Smooth muscle cell (in vitro differentiated cells): ENCODE measurements at regions not wholly inside any gene's neighbourhood (a gene's known extent, or its start where the extent isn't known, plus 50 kb on each side); places are given as distances from the start of the nearest gene placed in this dataset.

ENCODE experiments used
- DNase-seq: peaks from one replicate; lab custom pipeline; 2025; ENCODE audit not compliant: unreplicated experiment; lab: John Stamatoyannopoulos, UW
- H2AFZ ChIP-seq: fragments of 200-600 bp; sonication (generic); 2 replicates; pipeline ENCODE4 v1.6.0; 2016; ENCODE audit warnings: antibody characterized with exemption, low read depth, mild to moderate bottlenecking
- H3F3A ChIP-seq: fragments of 200-600 bp; sonication (generic); 2 replicates; pipeline ENCODE4 v1.6.0; 2017; ENCODE audit warnings: antibody characterized with exemption, low read depth
- H3K27ac ChIP-seq: fragments of 200-600 bp; sonication (generic); 2 replicates; pipeline ENCODE4 v1.5.1; 2016; ENCODE audit warnings: low read depth, mild to moderate bottlenecking
- H3K27me3 ChIP-seq: fragments of 200-600 bp; sonication (generic); 2 replicates; pipeline ENCODE4 v1.6.1; 2016; ENCODE audit warnings: low read depth, mild to moderate bottlenecking
- H3K36me3 ChIP-seq: fragments of 200-600 bp; sonication (generic); 2 replicates; pipeline ENCODE4 v1.5.1; 2016; ENCODE audit warnings: low read depth
- H3K4me1 ChIP-seq: fragments of 200-600 bp; sonication (generic); 2 replicates; pipeline ENCODE4 v1.5.1; 2016; ENCODE audit warnings: low read depth
- H3K4me2 ChIP-seq: fragments of 200-600 bp; sonication (generic); 2 replicates; pipeline ENCODE4 v1.6.0; 2016; ENCODE audit warnings: mild to moderate bottlenecking
- H3K4me3 ChIP-seq: fragments of 200-600 bp; sonication (generic); 2 replicates; pipeline ENCODE4 v1.5.1; 2016; ENCODE audit warnings: mild to moderate bottlenecking
- H3K79me2 ChIP-seq: fragments of 200-600 bp; sonication (generic); 2 replicates; pipeline ENCODE4 v1.6.0; 2016; ENCODE audit warnings: low read depth, mild to moderate bottlenecking
- H3K9ac ChIP-seq: fragments of 200-600 bp; sonication (generic); 2 replicates; pipeline ENCODE4 v1.6.0; 2016; ENCODE audit warnings: low read depth
- H3K9me3 ChIP-seq: fragments of 200-600 bp; sonication (generic); replicated peaks from 2 replicates; pipeline ENCODE4 v1.5.1; 2016; ENCODE audit warnings: low read depth
- H4K20me1 ChIP-seq: fragments of 200-600 bp; sonication (generic); 2 replicates; pipeline ENCODE4 v1.6.0; 2016; ENCODE audit warnings: low read depth
- WGBS: methylation state at CpG from one replicate; pipeline ENCODE4 v1.1.7; 2016; ENCODE audit warnings: low lambda C conversion rate; 5-methylcytosine and 5-hydroxymethylcytosine counted together
- TF ChIP-seq, protein P1 (sequence below): fragments of 200-600 bp; sonication (generic); IDR thresholded peaks from 2 replicates; pipeline ENCODE4 v1.5.1; 2017; ENCODE audit warnings: borderline replicate concordance, mild to moderate bottlenecking, antibody characterized with exemption; ENCODE audit not compliant: insufficient read depth, poor library complexity, severe bottlenecking

DNA sequence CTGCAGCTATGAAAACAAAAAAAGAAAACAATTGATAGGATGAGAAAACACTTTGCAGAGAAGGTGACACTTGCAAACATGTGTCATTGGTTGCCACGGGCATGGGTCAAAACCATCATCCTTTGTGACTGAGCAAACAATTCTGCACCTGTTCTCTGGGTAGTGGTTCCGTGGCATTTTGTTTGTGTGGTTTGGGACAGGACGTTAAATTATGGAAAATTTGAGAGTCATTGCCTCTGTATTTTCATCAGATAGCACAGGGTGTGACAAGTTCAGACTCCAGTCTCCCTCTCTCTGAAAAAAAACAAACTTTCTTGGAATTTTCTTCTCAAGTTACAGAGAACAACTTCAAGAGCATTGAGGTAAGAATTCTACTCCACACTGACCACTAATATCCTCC is 113.4 kb upstream of the HMHB1 start:
- Histone ChIP-seq H3K9ac (no peak overlapping the region), H2AFZ (no peak overlapping the region), H4K20me1 (no peaks in the 10 kb centered on the region), H3K27me3 (no peaks in the 10 kb centered on the region), H3K36me3 (no peaks in the 10 kb centered on the region), H3K4me3 (no peak overlapping the region), H3K27ac (no peak overlapping the region), H3K9me3 (no peaks in the 10 kb centered on the region), H3K4me1 (no peaks in the 10 kb centered on the region), H3K79me2 (no peaks in the 10 kb centered on the region), H3F3A (no peaks in the 10 kb centered on the region), H3K4me2 (no peak overlapping the region)
- DNase-seq, result no peak
- TF ChIP-seq, protein P1, sequence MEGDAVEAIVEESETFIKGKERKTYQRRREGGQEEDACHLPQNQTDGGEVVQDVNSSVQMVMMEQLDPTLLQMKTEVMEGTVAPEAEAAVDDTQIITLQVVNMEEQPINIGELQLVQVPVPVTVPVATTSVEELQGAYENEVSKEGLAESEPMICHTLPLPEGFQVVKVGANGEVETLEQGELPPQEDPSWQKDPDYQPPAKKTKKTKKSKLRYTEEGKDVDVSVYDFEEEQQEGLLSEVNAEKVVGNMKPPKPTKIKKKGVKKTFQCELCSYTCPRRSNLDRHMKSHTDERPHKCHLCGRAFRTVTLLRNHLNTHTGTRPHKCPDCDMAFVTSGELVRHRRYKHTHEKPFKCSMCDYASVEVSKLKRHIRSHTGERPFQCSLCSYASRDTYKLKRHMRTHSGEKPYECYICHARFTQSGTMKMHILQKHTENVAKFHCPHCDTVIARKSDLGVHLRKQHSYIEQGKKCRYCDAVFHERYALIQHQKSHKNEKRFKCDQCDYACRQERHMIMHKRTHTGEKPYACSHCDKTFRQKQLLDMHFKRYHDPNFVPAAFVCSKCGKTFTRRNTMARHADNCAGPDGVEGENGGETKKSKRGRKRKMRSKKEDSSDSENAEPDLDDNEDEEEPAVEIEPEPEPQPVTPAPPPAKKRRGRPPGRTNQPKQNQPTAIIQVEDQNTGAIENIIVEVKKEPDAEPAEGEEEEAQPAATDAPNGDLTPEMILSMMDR, result no peak
- 75% methylated on average over 3 of the region's 3 CpGs for WGBS

DNA sequence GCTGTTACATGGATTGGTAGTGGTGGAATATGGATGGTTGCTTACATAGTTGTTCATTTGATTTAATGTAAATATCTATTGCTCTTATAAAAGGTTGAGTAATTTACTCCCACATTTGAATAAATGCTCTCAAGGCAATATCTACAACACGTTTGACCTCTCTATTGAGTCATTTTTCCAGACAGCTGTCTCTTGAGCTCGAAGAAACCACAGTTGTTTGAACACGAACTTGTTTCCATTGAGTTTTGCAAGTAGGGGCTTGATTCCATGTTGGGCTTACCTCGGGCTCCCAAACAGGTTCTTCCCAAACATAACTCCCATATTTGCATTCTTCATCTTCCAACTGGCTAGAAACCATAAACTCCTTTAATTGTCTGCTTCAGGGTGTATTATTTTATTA is 115.0 kb upstream of the HMHB1 start:
- no peak for DNase-seq
- Histone ChIP-seq H3K4me1 (no peaks in the 10 kb centered on the region), H3F3A (no peaks in the 10 kb centered on the region), H3K79me2 (no peaks in the 10 kb centered on the region), H2AFZ (no peak overlapping the region), H3K9ac (no peak overlapping the region), H3K27me3 (no peaks in the 10 kb centered on the region), H3K9me3 (no peaks in the 10 kb centered on the region), H3K27ac (no peak overlapping the region), H3K4me2 (no peak overlapping the region), H3K4me3 (no peak overlapping the region), H3K36me3 (no peaks in the 10 kb centered on the region), H4K20me1 (no peaks in the 10 kb centered on the region)
- TF ChIP-seq, protein P1, result no peak
- 74% methylated on average over 4 of the region's 4 CpGs for WGBS

DNA sequence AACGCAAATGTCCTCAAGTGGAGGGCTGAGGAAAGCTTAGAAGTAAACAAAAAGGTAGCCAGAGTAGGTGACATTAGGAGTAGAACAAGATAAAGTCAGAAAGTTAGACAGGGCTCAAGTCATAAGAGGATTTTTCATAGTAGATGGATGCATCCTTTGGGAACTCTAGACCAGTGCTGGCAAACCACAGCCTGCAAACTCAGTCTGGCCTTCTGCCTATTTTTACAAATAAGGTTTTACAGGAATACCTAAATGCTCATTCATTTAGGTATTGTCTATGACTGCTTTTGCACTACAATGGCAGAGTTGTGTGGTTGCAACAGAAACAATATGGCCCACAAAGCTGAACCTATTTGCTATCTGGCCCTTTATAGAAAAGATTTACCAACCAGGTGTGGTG is 116.0 kb upstream of the HMHB1 start:
- Histone ChIP-seq H3K27ac (no peak overlapping the region), H4K20me1 (no peaks in the 10 kb centered on the region), H3K36me3 (no peaks in the 10 kb centered on the region), H3K9me3 (no peaks in the 10 kb centered on the region), H3K4me3 (no peak overlapping the region), H2AFZ (no peak overlapping the region), H3K4me2 (no peak overlapping the region), H3F3A (no peaks in the 10 kb centered on the region), H3K27me3 (no peaks in the 10 kb centered on the region), H3K4me1 (no peaks in the 10 kb centered on the region), H3K79me2 (no peaks in the 10 kb centered on the region), H3K9ac (no peak overlapping the region)
- DNase-seq, result no peak
- TF ChIP-seq, protein P1, result no peak
- whole genome bisulfite sequencing, result 85% methylated on average over 1 of the region's 1 CpG

DNA sequence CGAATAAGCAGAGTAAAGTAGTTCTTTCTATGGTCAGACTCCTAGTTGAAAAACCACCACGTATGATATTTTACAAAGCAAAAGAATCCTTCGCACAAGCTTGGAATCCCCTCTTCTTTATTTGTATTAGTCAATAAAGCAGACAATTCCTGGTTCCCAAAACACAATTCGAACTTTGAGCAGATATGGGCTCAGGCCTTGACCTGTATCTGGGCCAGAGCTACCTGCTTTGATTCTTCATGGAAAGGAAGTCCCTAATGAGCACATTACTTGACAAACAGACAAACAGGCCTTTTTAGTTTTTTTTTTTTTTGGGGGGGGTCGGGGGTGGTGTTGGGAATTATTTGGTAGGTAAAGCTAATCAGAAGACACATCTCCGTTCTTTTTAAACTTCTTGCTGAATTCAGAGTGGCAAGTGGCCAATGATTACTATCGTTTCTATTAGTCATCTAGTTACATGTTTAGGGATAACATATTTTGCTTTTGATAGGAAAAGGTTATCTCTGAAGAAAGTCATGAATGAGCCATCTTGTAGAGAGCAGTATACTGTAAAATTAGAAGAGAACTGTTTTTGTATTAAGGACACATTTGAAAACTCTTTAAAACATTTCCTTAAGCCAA is 116.6 kb upstream of the HMHB1 start:
- Histone ChIP-seq H2AFZ (no peak overlapping the region), H3K9ac (no peak overlapping the region), H3F3A (no peaks in the 10 kb centered on the region), H3K79me2 (no peaks in the 10 kb centered on the region), H3K27me3 (no peaks in the 10 kb centered on the region), H3K4me3 (no peak overlapping the region), H3K4me1 (no peaks in the 10 kb centered on the region), H3K4me2 (no peak overlapping the region), H3K36me3 (no peaks in the 10 kb centered on the region), H3K27ac (no peak overlapping the region), H4K20me1 (no peaks in the 10 kb centered on the region), H3K9me3 (no peaks in the 10 kb centered on the region)
- WGBS, result 85% methylated on average over 7 of the region's 7 CpGs
- no peak for DNase-seq
- TF ChIP-seq, protein P1, result no peak
